GM23338 (cell line): ENCODE measurements at regions not wholly inside any gene's neighbourhood (a gene's known extent, or its start where the extent isn't known, plus 50 kb on each side); places are given as distances from the start of the nearest gene placed in this dataset.

ENCODE experiments used
- ATAC-seq: fragments of 200-7000 bp; cut with Tn5 transposase; 3 replicates; pipeline ENCODE4 v1.9.1; 2020
- DNase-seq: peaks from one replicate; pipeline ENCODE4 v3.0.0-alpha.2; 2015; ENCODE audit warnings: low spot score
- H2AFZ ChIP-seq: fragments of 200-600 bp; sonication (generic); 2 replicates; pipeline ENCODE4 v1.8.0; 2016; ENCODE audit warnings: antibody characterized with exemption, mild to moderate bottlenecking, moderate library complexity
- H3F3A ChIP-seq: fragments of 200-600 bp; sonication (generic); replicated peaks from 2 replicates; pipeline ENCODE4 v1.8.0; 2017; ENCODE audit warnings: antibody characterized with exemption, mixed run types, low read depth
- H3K27ac ChIP-seq: fragments of 200-600 bp; sonication (generic); 2 replicates; pipeline ENCODE4 v1.6.1; 2016; ENCODE audit warnings: low read depth
- H3K27me3 ChIP-seq: fragments of 200-600 bp; sonication (generic); 2 replicates; pipeline ENCODE4 v1.8.0; 2016; ENCODE audit warnings: mild to moderate bottlenecking, mixed run types, moderate library complexity; ENCODE audit not compliant: insufficient read depth
- H3K36me3 ChIP-seq: fragments of 200-600 bp; sonication (generic); 2 replicates; pipeline ENCODE4 v1.8.0; 2016; ENCODE audit warnings: mild to moderate bottlenecking; ENCODE audit not compliant: insufficient read depth
- H3K4me1 ChIP-seq: fragments of 200-600 bp; sonication (generic); 2 replicates; pipeline ENCODE4 v1.8.0; 2016; ENCODE audit warnings: mild to moderate bottlenecking, moderate library complexity; ENCODE audit not compliant: insufficient read depth
- H3K4me2 ChIP-seq: fragments of 200-600 bp; sonication (generic); 2 replicates; pipeline ENCODE4 v1.7.1; 2017; ENCODE audit warnings: mixed run types
- H3K4me3 ChIP-seq: fragments of 200-600 bp; sonication (generic); 2 replicates; pipeline ENCODE4 v1.6.1; 2016; ENCODE audit warnings: mixed run types
- H3K79me2 ChIP-seq: fragments of 200-600 bp; sonication (generic); replicated peaks from 2 replicates; pipeline ENCODE4 v1.8.0; 2017; ENCODE audit warnings: mild to moderate bottlenecking; ENCODE audit not compliant: insufficient read depth
- H3K9me2 ChIP-seq: fragments of 200-600 bp; sonication (generic); 2 replicates; pipeline ENCODE4 v1.8.0; 2017; ENCODE audit not compliant: insufficient read depth
- H4K20me1 ChIP-seq: fragments of 200-600 bp; sonication (generic); replicated peaks from 2 replicates; pipeline ENCODE4 v1.8.0; 2017; ENCODE audit warnings: mild to moderate bottlenecking; ENCODE audit not compliant: insufficient read depth
- H3K27ac Mint-ChIP-seq: 2 replicates; pipeline ENCODE4 v1.8.0; 2020; ENCODE audit warnings: inconsistent platforms, mild to moderate bottlenecking, moderate library complexity, mixed read lengths
- H3K27me3 Mint-ChIP-seq: 3 replicates; pipeline ENCODE4 v1.8.0; 2022; ENCODE audit warnings: low read depth, mild to moderate bottlenecking, moderate library complexity, mixed read lengths, inconsistent platforms; ENCODE audit not compliant: insufficient read depth, poor library complexity
- H3K36me3 Mint-ChIP-seq: 3 replicates; pipeline ENCODE4 v1.8.0; 2021; ENCODE audit warnings: low read depth, mild to moderate bottlenecking, inconsistent platforms, moderate library complexity, mixed read lengths
- H3K4me1 Mint-ChIP-seq: 3 replicates; pipeline ENCODE4 v1.8.0; 2020; ENCODE audit warnings: mild to moderate bottlenecking, inconsistent platforms, mixed read lengths
- H3K4me3 Mint-ChIP-seq: 3 replicates; pipeline ENCODE4 v1.8.0; 2021; ENCODE audit warnings: moderate library complexity, mild to moderate bottlenecking, inconsistent platforms, mixed read lengths
- H3K9me3 Mint-ChIP-seq: 3 replicates; pipeline ENCODE4 v1.8.0; 2020; ENCODE audit warnings: moderate library complexity, mild to moderate bottlenecking, inconsistent platforms, mixed read lengths
- CREB1 ChIP-seq: fragments of 250-450 bp; sonication (Bioruptor Pico); IDR thresholded peaks from 2 replicates; pipeline ENCODE4 v1.5.0; 2020; ENCODE audit warnings: low read depth, mild to moderate bottlenecking, moderate library complexity
- ETS1 ChIP-seq: IDR thresholded peaks from 2 replicates; pipeline ENCODE4 v1.6.1; 2016; ENCODE audit warnings: antibody characterized with exemption
- EZH2phosphoT487 ChIP-seq: fragments of 200-600 bp; sonication (generic); IDR thresholded peaks from one replicate; pipeline ENCODE4 v1.8.1; 2018; ENCODE audit warnings: antibody characterized with exemption; ENCODE audit not compliant: unreplicated experiment
- JUNB ChIP-seq: IDR thresholded peaks from one replicate; pipeline ENCODE4 v1.6.1; 2016; ENCODE audit warnings: antibody characterized with exemption; ENCODE audit not compliant: unreplicated experiment
- POLR2AphosphoS5 ChIP-seq: IDR thresholded peaks from 2 replicates; pipeline ENCODE4 v1.6.1; 2016; ENCODE audit warnings: antibody characterized with exemption, low read depth
- REST ChIP-seq: IDR thresholded peaks from one replicate; pipeline ENCODE4 v1.6.1; 2018; ENCODE audit warnings: antibody characterized with exemption; ENCODE audit not compliant: unreplicated experiment
- STAT1 ChIP-seq: IDR thresholded peaks from one replicate; pipeline ENCODE4 v1.6.1; 2016; ENCODE audit warnings: antibody characterized with exemption; ENCODE audit not compliant: unreplicated experiment
- ZNF331 ChIP-seq: fragments of 250-450 bp; sonication (Bioruptor Pico); IDR thresholded peaks from 2 replicates; pipeline ENCODE4 v1.5.0; 2020; ENCODE audit warnings: low read depth, mild to moderate bottlenecking, moderate library complexity
- ZNF462 ChIP-seq: fragments of 250-450 bp; sonication (Bioruptor Pico); IDR thresholded peaks from 2 replicates; pipeline ENCODE4 v1.5.0; 2020; ENCODE audit warnings: mild to moderate bottlenecking, moderate library complexity

DNA sequence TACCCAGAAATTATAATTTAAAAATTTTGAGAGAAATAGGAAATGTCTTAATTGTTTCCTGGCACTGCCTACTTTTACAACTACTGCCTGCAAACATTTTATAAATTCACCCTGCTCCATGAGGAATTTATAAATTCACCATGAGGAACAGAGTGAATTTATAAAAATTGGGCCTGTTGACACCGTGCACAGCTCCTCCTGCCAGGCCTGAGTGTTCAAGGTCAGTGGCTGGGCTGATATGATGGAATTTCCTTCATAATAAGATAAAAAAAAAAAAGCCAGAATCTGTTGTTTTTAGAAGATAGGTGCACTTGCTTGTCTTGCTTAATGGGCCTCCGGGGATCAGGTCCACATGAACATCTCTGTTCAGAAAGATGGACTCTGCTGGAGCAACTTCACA is 151.7 kb upstream of the RASGEF1B start:
- Mint-ChIP-seq H3K9me3 (no peaks in the 10 kb centered on the region), H3K27ac (no peak overlapping the region), H3K4me3 (no peak overlapping the region), H3K36me3 (no peaks in the 10 kb centered on the region), H3K4me1 (peaks cover 15% of the 10 kb centered on the region), H3K27me3 (peaks cover 4% of the 10 kb centered on the region)
- no peaks in the 10 kb centered on the region for H3K27me3 ChIP-seq
- H3F3A ChIP-seq, result no peaks in the 10 kb centered on the region
- no peaks in the 10 kb centered on the region for H3K9me2 ChIP-seq
- no peak overlapping the region for H3K4me2 ChIP-seq
- H4K20me1 ChIP-seq, result no peaks in the 10 kb centered on the region
- H2AFZ ChIP-seq, result no peak overlapping the region
- no peak for ATAC-seq
- TF ChIP-seq ETS1 (no peak), CREB1 (CRISPR knock-in tag) (no peak), JUNB (no peak), POLR2AphosphoS5 (no peak)
- no peak overlapping the region for H3K4me3 ChIP-seq
- H3K36me3 ChIP-seq, result no peaks in the 10 kb centered on the region
- H3K4me1 ChIP-seq, result peaks cover 10% of the 10 kb centered on the region
- no peak for DNase-seq
- no peaks in the 10 kb centered on the region for H3K79me2 ChIP-seq
- no peak overlapping the region for H3K27ac ChIP-seq

- Mint-ChIP-seq H3K9me3 (no peaks in the 10 kb centered on the region), H3K4me3 (no peak overlapping the region), H3K4me1 (peaks cover 8% of the 10 kb centered on the region), H3K27ac (no peak overlapping the region), H3K36me3 (no peaks in the 10 kb centered on the region), H3K27me3 (peaks cover 4% of the 10 kb centered on the region)
- Histone ChIP-seq H3K4me2 (no peak overlapping the region), H3K4me3 (no peak overlapping the region), H3K4me1 (peaks cover 5% of the 10 kb centered on the region), H3K9me2 (no peaks in the 10 kb centered on the region), H2AFZ (no peak overlapping the region), H3K27ac (no peak overlapping the region), H3K27me3 (no peaks in the 10 kb centered on the region), H3K79me2 (no peaks in the 10 kb centered on the region), H3K36me3 (no peaks in the 10 kb centered on the region), H4K20me1 (no peaks in the 10 kb centered on the region), H3F3A (no peaks in the 10 kb centered on the region)
- no peak for DNase-seq
- ATAC-seq, result no peak
- no peak for TF ChIP-seq JUNB
- no peak for TF ChIP-seq ZNF462 (CRISPR knock-in tag)
- no peak for TF ChIP-seq ZNF331 (CRISPR knock-in tag)
- no peak for TF ChIP-seq ETS1
- no peak for TF ChIP-seq REST
- TF ChIP-seq EZH2phosphoT487, result no peak
- TF ChIP-seq STAT1, result no peak
Observed at GRCh38 chr4:81622474-81623184, 150.9 kb upstream of the RASGEF1B start.
